NCI-H345 treated with DMSO at 0.1 percent for 48 hours (cell line): ENCODE measurements at regions not wholly inside any gene's neighbourhood (a gene's known extent, or its start where the extent isn't known, plus 50 kb on each side); places are given as distances from the start of the nearest gene placed in this dataset.

Source experiments
- DNase-seq: peaks from one replicate; lab custom pipeline; 2025; ENCODE audit not compliant: unreplicated experiment; lab: John Stamatoyannopoulos, UW

GRCh38 chr13:31895691-31896090 is 135.9 kb upstream of the FRY start:
- no peak for DNase-seq

- DNase-seq: no peak
These were observed 135.1 kb upstream of the FRY start for GRCh38 chr13:31896427-31896826.

- no peak for DNase-seq
These were observed 133.0 kb upstream of the FRY start for GRCh38 chr13:31898378-31899071.

GRCh38 chr13:31901985-31902384 is 129.6 kb upstream of the FRY start:
- DNase-seq: no peak

- no peak for DNase-seq
These were observed 128.3 kb upstream of the FRY start for GRCh38 chr13:31903111-31903815.

GRCh38 chr13:31904941-31905824 is 126.4 kb upstream of the FRY start:
- no peak for DNase-seq

GRCh38 chr13:31905961-31906360 is 125.6 kb upstream of the FRY start:
- no peak for DNase-seq

GRCh38 chr13:31908696-31909411 is 122.7 kb upstream of the FRY start:
- DNase-seq: no peak

GRCh38 chr13:31909864-31910551 is 121.6 kb upstream of the FRY start:
- peak; percentile 46 for DNase-seq

- no peak for DNase-seq
These were observed 120.9 kb upstream of the FRY start for GRCh38 chr13:31910633-31911032.

- no peak for DNase-seq
These were observed 118.8 kb upstream of the FRY start for GRCh38 chr13:31912647-31913401.

- no peak for DNase-seq
These were observed 118.1 kb upstream of the FRY start for GRCh38 chr13:31913459-31913858.

- no peak for DNase-seq
These were observed 116.7 kb upstream of the FRY start for GRCh38 chr13:31914843-31915242.

- DNase-seq: no peak
These were observed 112.9 kb upstream of the FRY start for GRCh38 chr13:31918707-31919106.

- no peak for DNase-seq
These were observed 112.3 kb upstream of the FRY start for GRCh38 chr13:31919241-31919640.

- no peak for DNase-seq
These were observed 111.4 kb upstream of the FRY start for GRCh38 chr13:31919971-31920726.

- DNase-seq: no peak
These were observed 110.9 kb upstream of the FRY start for GRCh38 chr13:31920727-31921100.

GRCh38 chr13:31922724-31923123 is 108.8 kb upstream of the FRY start:
- DNase-seq: no peak

- no peak for DNase-seq
These were observed 108.3 kb upstream of the FRY start for GRCh38 chr13:31923134-31923763.
